ENCODE measurements at regions not wholly inside any gene's neighbourhood (a gene's known extent, or its start where the extent isn't known, plus 50 kb on each side); places are given as distances from the start of the nearest gene placed in this dataset.

- Histone ChIP-seq H3K4me2 (ENCODE audit: low read length) (no peak overlapping the region), H3K27me3 (ENCODE audit: low read depth, low read length) (peaks cover 11% of the 10 kb centered on the region; the same call in 1 of the 2 replicates), H3K27ac (ENCODE audit: low read length) (no peak overlapping the region), H3K4me1 (ENCODE audit: low read length) (peaks cover 4% of the 10 kb centered on the region), H2AFZ (ENCODE audit: low read depth, low read length) (no peak overlapping the region), H3K4me3 (ENCODE audit: low read length) (no peak overlapping the region), H3K36me3 (replicated peaks; ENCODE audit: low read depth, low read length) (no peaks in the 10 kb centered on the region), H3K9ac (ENCODE audit: low read length) (no peak overlapping the region), H3K9me3 (ENCODE audit: insufficient read depth, low read length) (no peaks in the 10 kb centered on the region), H4K20me1 (ENCODE audit: insufficient read depth, low read length) (no peaks in the 10 kb centered on the region), H3K79me2 (ENCODE audit: low read length) (no peaks in the 10 kb centered on the region)
- TF ChIP-seq EZH2phosphoT487 (IDR thresholded peaks at IDR 0.05; ENCODE audit: low read depth), result no peak
- TF ChIP-seq CTCF (IDR thresholded peaks at IDR 0.05; ENCODE audit: low read depth, low read length), result no peak
Measured at GRCh38 chr1:229004066-229004833, 266.7 kb upstream of the RAB4A start.

GRCh38 chr1:229005097-229005496 is 265.8 kb upstream of the RAB4A start:
- Histone ChIP-seq H3K4me3 (ENCODE audit: low read length) (no peak overlapping the region), H3K4me2 (ENCODE audit: low read length) (no peak overlapping the region), H4K20me1 (ENCODE audit: insufficient read depth, low read length) (no peaks in the 10 kb centered on the region), H2AFZ (ENCODE audit: low read depth, low read length) (no peak overlapping the region), H3K4me1 (ENCODE audit: low read length) (peaks cover 4% of the 10 kb centered on the region), H3K27ac (ENCODE audit: low read length) (no peak overlapping the region), H3K79me2 (ENCODE audit: low read length) (no peaks in the 10 kb centered on the region), H3K9ac (ENCODE audit: low read length) (no peak overlapping the region), H3K9me3 (ENCODE audit: insufficient read depth, low read length) (no peaks in the 10 kb centered on the region), H3K27me3 (ENCODE audit: low read depth, low read length) (peaks cover 4% of the 10 kb centered on the region; the same call in 1 of the 2 replicates), H3K36me3 (replicated peaks; ENCODE audit: low read depth, low read length) (no peaks in the 10 kb centered on the region)
- TF ChIP-seq CTCF (IDR thresholded peaks at IDR 0.05; ENCODE audit: low read depth, low read length) (no peak), EZH2phosphoT487 (IDR thresholded peaks at IDR 0.05; ENCODE audit: low read depth) (no peak)

GRCh38 chr1:229005556-229005955 is 265.4 kb upstream of the RAB4A start:
- Histone ChIP-seq H4K20me1 (ENCODE audit: insufficient read depth, low read length) (no peaks in the 10 kb centered on the region), H3K27ac (ENCODE audit: low read length) (no peak overlapping the region), H2AFZ (ENCODE audit: low read depth, low read length) (no peak overlapping the region), H3K27me3 (ENCODE audit: low read depth, low read length) (peaks cover 3% of the 10 kb centered on the region; the same call in 1 of the 2 replicates), H3K4me3 (ENCODE audit: low read length) (no peak overlapping the region), H3K79me2 (ENCODE audit: low read length) (no peaks in the 10 kb centered on the region), H3K9me3 (ENCODE audit: insufficient read depth, low read length) (no peaks in the 10 kb centered on the region), H3K4me1 (ENCODE audit: low read length) (peaks cover 4% of the 10 kb centered on the region), H3K9ac (ENCODE audit: low read length) (no peak overlapping the region), H3K4me2 (ENCODE audit: low read length) (no peak overlapping the region), H3K36me3 (replicated peaks; ENCODE audit: low read depth, low read length) (no peaks in the 10 kb centered on the region)
- TF ChIP-seq EZH2phosphoT487 (IDR thresholded peaks at IDR 0.05; ENCODE audit: low read depth) (no peak), CTCF (IDR thresholded peaks at IDR 0.05; ENCODE audit: low read depth, low read length) (no peak)

- Histone ChIP-seq H3K4me2 (ENCODE audit: low read length) (no peak overlapping the region), H3K9me3 (ENCODE audit: insufficient read depth, low read length) (no peaks in the 10 kb centered on the region), H4K20me1 (ENCODE audit: insufficient read depth, low read length) (no peaks in the 10 kb centered on the region), H3K79me2 (ENCODE audit: low read length) (no peaks in the 10 kb centered on the region), H3K27ac (ENCODE audit: low read length) (no peak overlapping the region), H3K27me3 (ENCODE audit: low read depth, low read length) (peaks cover 3% of the 10 kb centered on the region; the same call in 1 of the 2 replicates), H3K4me1 (ENCODE audit: low read length) (peaks cover 4% of the 10 kb centered on the region), H3K4me3 (ENCODE audit: low read length) (no peak overlapping the region), H3K36me3 (replicated peaks; ENCODE audit: low read depth, low read length) (no peaks in the 10 kb centered on the region), H3K9ac (ENCODE audit: low read length) (no peak overlapping the region), H2AFZ (ENCODE audit: low read depth, low read length) (no peak overlapping the region)
- no peak for TF ChIP-seq CTCF (IDR thresholded peaks at IDR 0.05; ENCODE audit: low read depth, low read length)
Measured at GRCh38 chr1:229006121-229006870, 264.6 kb upstream of the RAB4A start.

Measured in OCI-LY3 (cell line).